ENCODE measurements at regions not wholly inside any gene's neighbourhood (a gene's known extent, or its start where the extent isn't known, plus 50 kb on each side); places are given as distances from the start of the nearest gene placed in this dataset.

DNA sequence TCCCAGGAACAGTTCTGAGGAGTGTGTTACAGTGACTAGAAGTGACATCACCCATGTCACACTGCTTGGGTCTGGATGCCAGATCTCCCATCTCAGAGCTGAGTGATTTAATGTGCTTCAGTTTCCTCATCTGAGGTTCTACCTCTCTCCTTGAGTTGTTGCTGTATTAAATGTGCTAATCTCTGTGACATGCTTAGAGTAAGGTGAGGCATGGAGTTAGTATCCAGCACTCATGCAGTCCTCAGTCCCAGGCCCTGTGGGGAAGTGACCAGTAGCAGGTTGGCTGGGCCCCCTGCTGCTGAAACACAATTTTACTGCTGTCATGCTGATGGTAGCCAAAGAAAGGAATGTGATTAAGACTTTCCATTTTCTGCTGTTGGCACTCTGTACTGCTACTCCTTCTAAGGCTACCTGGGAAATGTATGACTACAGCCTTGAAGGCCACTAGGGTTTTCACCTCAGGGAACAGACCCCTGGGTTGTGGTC is 639.6 kb downstream of the MID1IP1 start:
- DNase-seq (ENCODE audit: low read depth), result no peak

DNA sequence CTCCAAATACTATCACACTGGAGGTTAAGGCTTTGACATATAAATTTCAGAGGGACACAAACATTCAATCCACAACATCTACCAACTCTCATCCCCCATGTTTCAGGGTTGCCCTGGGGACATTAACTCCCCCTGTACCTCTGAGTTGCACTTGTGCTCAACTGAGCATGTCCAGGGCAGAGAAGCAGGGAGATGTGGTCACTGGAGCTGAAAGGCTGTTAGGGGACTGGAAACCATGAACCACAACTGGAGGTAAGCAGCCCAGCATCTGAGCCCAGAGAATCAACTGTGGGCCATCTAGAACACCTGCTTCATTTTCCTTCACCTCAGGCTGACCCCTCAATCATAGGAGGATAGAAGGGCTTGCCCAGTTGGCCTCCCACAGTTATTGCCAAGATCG is 641.1 kb downstream of the MID1IP1 start:
- DNase-seq (ENCODE audit: low read depth), result no peak

DNA sequence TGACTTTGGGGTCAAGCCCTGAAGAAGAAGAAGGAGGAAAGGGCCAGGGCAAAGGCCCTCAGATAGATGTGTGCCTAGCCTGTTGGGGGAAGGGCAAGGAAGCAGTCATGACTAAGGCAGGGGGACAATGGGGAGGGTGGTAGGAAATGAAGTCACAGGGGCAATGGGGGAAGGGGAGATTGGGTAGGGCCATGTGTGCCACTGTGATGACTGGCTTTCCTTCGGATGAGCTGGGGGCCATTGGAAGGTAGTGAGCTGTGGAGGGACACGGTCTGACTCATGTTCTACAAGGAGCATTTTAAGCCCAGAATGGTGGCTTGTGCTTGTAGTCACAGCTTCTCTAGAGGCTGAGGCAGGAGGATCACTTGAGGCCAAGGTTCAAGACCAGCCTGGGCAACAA is 642.0 kb downstream of the MID1IP1 start:
- DNase-seq (ENCODE audit: low read depth), result no peak

DNA sequence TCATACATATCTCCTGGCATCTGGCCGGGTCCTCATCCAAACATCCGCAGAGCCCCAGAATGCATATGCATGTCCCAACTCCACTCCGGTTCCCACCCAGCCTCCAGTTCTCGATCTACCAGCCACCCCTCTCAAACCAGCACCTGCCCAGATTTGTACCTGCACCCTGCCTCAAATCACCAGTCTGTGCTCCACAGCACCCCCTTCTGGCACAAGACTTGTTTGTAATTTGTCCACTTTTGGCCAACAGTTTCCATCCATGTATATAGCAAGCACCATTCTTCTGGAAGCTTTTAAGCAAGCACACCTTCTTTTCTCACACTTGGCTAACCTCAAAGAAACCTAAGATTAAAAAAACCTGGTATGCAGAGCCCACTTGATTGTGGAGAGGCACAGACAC is 644.1 kb downstream of the MID1IP1 start:
- DNase-seq (ENCODE audit: low read depth), result no peak

DNA sequence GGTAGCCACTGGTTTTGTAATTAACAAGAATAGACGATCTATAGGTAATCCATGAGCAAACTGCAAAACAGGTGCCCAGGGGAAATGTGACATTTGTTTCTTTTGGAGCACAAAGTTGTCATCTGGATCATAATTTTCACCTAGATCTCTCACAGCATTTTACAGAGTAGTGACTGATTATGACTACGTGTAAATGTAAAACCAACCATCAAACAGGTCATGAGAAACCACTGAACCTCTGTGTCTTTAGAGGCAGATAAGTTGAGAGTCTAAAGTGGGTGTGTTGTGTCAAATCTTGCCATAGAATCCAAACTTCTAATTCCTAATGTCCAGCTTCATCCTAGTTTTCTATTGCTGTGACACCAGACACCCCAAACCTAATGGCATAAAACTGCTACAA is 648.1 kb downstream of the MID1IP1 start:
- no peak for DNase-seq (ENCODE audit: low read depth)

DNA sequence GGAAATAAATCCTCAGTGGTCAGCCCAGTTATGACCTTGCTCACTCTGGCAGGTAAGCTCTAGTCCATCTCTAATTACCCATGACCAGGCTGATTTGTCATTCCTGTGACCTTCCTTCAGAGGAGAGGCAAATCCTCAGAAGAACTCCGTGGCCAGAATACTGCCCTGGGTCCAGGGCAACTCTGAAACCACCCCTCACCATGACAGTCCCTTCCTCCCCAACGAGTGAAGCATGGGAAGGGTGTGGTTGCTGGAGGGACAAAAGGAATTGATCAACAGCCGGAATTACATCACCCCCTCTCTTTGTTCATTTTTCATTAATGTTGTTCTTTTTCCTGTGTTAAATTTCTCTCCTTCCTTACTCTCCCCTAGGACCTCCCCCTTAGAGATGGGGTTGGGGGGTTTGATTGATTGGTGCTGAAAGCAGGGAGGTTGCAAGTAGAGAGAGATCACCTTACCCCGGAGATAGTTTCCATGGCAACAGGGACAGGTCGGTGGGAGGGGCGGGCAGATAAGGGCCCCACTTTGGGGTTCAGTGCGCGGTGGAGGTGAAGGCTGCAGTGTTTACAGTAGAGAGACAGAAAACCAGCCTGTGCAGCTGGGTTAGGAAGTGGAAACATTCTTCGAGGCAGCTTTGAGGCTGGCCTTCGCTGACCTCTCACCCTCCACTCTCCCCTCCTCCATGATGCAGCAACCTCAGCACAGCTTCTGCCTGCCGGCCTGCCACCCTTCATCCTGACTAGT is 647.4 kb downstream of the BCOR start:
- no peak for DNase-seq (ENCODE audit: low read depth)

DNA sequence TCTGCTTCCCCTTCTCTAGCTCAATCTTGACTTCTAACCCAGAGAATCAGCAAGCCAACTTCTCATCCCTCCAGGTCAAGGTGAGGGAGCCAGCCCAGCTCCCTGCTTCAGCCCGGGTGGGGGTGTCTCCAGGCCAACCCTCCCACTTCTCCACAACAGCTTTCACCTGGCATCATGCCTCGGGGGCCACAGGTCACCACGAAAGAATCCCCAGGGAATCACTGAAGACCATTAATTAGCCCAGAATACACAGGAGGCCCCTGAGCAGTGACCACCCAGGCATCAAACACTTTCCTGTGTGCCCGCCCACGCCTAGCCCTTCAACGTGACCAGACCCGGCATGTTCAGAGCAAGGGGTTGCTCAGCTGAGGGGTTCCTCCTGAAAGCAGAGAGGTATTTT is 646.7 kb downstream of the BCOR start:
- DNase-seq (ENCODE audit: low read depth), result no peak

DNA sequence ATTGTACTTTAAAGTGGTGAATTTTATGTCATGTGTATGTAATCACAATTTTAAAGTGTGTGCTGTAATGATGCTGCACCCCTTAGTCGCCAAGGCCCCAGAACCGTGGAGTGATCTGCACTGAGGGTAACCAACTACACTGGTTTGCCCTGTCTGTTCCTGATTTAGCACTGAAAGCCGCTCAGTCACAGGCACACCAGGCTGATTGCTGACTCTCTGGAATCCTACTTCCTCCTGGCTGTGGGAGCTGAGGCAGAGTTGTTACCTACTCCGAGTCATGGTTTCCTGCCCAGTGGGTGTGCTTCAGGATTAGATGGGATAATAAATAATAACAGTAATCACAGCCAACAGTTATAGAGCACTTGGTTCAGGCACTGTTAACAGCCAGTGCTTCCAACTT is 645.4 kb downstream of the BCOR start:
- DNase-seq (ENCODE audit: low read depth), result no peak

DNA sequence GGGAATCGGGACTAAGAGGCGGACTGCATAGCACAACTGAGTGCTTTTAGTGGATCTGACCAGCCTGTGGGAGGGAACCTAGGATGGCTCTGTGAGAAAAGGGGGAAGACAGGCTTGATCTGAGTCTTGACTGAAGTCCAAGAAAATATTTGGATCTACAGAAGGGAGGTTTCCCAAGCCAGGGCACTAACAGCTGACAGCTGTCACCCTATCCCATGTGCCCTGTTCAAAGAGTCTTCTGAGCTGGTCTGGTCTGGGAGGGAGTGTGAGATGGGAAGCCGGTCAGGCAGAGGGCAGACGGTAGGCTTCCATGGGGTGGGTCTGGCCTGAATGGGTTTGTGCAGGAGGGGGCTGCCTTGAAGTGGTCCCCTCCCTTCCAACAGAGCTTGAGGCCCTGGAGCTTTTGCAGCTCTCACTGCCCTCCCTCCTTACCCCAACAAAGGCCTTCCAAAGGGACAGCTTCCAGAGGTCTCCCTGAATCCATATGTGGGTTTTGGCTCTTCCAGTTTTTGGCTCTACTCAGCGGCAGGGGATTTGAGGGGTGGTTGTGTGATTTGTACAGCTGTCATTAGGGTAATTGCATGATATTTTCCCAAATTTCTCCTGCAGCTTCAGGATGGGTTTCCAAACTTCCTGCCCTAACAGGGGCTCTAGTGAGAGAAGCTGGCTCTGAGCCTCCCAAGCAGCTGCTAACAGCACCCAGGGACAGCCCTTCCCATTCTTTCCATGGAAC is 643.7 kb downstream of the BCOR start:
- DNase-seq (ENCODE audit: low read depth), result no peak

DNA sequence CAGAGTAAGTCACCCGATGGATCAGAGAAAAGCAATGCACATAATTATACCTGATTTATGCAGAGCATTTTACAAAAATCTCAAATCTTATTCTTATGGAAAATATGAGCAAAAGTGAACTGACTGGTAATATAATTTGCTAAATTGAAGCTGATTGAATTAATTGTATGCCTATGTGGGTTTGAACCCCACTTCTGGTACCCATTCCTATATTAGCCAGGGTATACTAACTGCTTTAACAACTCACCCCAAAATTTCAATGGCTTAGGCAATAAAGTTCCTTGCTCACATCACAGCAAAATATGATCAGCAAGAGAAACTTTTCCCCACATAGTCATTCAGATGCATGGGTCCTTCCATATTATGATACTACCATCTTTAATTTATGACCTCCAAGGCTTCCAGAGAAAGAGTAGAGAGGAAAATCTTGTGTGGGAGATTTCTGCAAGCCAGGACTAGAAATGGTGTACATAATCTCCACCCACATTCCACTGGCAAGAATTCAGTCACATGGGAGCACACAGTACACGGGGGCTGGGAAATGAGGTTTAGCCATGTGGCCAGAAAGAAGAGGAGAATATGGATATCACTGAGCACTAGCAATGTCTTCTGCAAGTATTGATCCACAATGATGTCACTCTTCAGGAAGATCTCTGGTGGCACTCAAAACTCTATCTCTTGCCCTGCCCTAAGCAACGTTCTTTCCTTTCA is 640.7 kb downstream of the BCOR start:
- no peak for DNase-seq (ENCODE audit: low read depth)

DNA sequence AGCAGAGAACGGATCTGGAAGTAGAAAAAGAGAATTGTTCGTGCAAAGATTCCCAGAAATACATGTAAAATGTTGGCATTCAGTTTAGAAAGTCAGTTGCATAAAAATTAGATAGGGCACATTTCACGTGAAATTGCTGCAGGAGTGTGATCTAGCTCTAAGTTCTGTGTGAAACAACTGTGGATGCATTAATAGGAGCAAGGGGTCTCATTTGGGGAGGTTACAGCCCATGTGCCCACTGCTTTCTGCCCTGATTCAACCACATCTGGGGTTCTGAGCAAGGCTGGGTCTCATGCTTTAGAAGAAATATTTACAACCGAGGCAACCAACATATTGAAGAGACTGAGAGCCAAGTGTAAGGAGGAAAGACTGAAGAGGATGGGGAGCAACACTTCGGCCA is 639.0 kb downstream of the BCOR start:
- no peak for DNase-seq (ENCODE audit: low read depth)

DNA sequence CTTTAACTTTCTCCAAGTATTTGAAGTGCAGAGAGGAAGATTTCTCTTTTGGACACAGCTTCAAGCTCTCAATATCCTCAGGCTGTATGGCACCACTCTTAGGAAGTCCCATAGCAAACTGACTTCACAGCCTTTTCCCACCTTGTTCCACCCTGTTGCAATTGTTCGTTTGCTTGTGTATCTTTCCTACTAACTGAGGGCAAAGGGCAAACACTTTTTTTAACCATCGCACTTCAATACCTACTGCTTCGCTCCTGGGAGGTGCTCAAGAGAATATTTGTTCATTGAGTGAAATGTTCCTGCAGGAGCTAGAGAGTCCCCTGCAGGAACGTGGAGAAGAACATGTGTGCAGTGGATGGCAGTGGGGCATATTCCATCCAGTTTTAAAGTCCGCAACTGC is 638.6 kb downstream of the BCOR start:
- no peak for DNase-seq (ENCODE audit: low read depth)

DNA sequence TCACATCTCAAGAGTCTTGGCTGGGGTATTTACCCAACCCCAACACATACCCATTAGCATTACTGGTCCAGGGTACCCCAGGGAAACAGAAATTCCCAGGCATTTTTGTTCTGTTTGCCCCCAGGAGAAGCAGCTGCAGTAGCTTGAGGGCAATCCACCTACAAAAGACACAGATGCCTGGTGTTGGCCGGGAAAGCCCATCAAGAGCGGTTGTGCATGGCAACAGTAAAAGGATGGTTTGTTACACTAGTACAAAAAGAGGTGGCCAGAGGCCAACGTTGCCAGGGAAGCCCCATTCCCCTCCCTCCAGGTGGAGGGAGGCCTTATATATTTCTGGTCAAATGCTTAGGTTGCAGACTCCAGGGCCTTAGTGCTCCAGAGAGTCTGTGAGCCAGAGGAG is 637.8 kb downstream of the BCOR start:
- no peak for DNase-seq (ENCODE audit: low read depth)

DNA sequence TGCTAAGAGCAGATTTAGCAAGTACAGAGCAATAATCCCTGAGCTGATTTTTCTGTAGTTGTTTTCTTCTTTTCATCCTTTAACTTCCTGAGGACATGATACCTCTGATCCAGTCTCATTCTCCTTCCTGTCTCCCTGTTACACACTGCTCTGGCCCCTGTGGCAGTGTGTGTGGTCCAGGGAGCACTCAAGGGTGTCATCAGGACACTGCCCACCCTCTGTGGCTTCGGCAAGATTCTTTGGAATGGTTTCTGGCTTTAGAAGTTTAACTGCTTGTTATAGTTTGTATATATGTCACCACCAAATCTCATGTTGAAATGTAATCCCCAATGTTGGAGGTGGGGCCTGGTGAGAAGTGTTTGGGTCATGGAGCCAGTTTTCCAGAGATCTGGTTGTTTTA is 637.3 kb downstream of the BCOR start:
- no peak for DNase-seq (ENCODE audit: low read depth)

DNA sequence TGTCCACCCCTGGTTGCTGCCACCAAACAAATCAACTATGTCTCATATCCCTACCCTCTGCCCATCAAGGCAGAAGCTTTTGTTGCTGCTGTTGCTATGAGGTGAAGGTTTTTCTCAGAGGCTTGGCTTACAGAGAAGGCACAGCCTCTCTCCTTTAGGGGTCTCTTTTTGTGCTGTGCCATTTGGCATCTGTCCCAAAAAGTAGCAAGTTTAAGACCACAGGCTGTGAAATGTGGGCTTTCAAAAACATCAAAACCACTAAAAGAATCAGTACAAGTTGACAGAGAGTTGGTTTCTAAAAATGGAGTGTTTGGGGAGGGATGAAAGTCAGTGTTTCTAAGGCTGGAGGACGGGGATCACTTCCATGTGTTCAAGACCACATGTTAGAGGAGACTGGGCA is 634.9 kb downstream of the BCOR start:
- no peak for DNase-seq (ENCODE audit: low read depth)

DNA sequence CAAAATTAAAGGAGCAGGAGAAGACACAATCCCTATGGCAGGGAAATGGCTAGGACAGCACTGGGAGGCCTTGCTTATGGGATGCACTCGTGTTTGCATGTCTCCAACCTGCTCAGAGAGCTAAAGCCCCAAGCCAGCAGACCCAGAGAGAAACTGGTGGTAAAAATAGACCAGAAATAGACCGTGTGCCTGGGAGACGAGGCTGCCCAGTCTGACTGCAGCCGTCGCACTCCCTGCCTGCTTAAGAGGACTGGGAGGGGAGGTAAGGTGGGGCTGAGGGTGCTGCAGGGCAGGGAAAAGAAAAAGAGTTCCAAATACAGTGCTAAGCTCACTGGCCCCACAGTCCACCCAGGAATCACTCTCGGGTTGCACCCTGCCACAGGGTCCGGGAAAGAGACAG is 633.5 kb downstream of the BCOR start:
- DNase-seq (ENCODE audit: low read depth), result no peak

DNA sequence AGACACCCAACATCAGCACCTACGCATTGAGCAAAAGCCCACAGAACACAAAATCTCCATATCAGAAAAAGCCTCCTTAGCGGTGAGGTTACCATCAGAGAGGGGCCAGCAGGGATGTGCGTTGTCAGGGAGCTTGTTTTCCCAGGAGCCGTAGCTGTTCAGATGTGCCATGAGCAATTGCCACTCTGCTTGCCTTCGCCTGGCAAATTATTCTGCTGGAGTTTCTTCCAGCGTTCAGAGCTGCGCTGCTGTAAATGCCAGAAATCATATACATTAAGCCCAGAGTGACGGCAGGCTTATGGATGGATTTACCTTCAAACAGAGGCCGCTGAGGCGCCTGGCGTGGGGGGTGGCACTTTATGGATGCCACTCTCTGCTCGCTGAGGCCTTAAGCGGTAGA is 632.3 kb downstream of the BCOR start:
- no peak for DNase-seq (ENCODE audit: low read depth)

DNA sequence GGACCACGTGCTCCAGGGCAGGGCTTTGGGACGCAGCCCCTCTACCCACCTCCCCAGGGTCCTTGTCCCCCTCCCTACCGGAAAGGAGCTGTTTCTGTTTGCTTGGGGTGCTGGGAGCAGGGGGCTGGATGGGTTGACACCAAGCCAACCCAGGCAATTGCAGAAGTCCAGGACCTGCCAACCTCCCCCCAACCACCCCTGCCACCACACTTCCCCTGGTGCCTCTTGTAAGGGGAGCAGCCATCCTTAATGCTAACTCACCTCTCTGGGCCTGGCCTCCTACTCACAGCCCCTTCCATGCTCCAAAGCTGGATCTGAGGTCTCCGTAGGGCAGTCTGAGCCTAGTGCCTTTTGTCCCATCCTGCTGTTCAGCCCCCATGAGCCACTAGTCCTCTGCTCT is 631.9 kb downstream of the BCOR start:
- DNase-seq (ENCODE audit: low read depth), result no peak

DNA sequence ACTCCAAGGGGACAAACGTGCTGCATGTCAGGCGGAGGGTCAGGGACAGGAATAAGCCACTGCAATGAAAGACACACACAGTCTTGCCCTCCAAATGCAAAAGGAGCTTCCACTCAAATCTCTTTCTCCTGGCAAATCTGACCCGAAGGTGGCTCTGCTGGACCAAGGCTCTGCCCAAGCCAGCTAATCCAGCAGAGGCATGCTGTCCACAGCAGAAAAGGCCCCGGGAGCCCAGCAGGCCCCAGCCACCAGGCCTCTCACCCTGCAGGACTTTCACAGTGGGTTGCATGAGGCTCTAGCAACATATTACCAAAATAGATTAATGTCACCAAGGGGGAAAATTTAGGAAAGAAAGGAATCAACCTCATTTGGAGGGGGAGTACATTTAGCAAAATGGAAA is 628.6 kb downstream of the BCOR start:
- DNase-seq (ENCODE audit: low read depth), result no peak

DNA sequence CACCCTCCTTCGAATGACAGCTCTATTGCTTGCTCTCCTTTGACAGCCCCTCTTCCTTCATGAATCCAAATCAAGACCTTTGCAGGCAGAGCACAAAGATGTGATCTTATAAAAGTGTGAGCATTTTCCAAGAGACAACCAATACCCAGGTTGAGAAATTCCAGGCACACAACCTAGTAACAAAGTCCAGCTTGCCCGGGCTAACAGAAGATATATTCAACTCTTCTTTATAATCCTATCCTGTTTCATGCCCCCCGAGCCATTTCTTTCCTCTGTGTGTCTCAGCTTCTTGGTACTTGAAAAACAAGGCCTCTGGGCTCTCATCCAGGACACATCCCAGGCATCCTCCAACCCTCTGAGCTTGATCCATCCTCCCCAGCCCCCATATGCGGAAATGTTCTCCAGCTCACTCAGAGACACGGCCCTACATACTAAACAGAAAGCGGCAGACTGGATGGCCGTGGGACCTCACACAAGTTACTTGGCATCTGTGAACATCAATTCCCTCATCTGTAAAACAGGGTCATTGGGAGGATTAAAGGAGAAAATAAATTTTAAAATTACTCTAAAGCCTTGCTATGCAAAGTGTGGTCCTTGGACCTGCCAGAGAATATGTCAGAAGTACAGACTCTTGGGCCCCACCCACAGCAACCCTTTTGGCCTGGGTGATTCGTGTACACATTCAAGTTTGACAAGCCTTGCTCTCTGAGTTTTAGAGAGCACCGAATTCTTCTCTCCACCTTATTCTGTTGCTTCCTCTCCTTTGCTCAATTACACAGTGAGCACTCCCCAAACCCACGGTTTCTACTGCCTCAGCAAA is 627.0 kb downstream of the BCOR start:
- no peak for DNase-seq (ENCODE audit: low read depth)

DNA sequence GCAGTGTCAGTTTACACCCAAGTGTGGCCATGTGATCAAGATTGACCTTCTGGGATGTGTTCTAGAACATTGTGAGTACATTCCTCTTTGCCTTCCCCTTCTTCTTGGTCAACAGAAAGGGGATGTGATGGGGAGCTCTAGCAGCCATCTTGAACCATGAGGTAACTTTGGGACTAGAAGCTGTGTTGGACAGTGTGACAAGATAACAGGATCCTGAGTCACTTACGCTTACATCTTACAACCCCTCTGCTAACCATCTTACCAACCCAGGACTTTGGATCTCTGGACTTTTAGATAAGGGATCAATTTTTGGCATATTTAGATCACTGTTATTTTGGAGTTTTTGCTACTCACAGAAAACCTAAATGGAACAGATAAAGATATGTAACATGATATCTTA is 625.6 kb downstream of the BCOR start:
- DNase-seq (ENCODE audit: low read depth), result no peak

DNA sequence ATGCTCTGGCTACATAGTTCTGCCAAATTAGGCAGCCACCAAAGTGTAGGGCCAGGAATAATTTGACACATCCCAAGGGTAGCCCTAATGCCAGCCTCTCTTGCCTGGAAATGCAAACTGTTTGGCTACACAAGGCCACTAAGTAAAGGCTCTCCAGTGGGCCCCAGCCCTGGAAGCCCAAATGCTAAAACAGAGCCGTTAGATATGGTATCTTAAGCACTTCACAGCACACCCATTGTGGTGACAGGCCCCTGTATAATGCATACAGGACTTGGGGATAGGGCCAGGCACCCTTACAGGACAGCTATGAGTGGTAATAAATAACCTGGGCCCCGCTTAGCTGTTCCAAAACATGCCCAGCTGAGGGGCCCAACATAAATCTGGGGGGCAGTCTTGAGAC is 623.9 kb downstream of the BCOR start:
- DNase-seq (ENCODE audit: low read depth), result no peak

Measured in HS-27A (cell line).